ENCODE measurements at regions not wholly inside any gene's neighbourhood (a gene's known extent, or its start where the extent isn't known, plus 50 kb on each side); places are given as distances from the start of the nearest gene placed in this dataset.

GRCh38 chr2:120857422-120857821, 121.8 kb downstream of the GLI2 start:
- no peak for TF ChIP-seq MAX (IDR thresholded peaks at IDR 0.05)
- TF ChIP-seq YY1 (IDR thresholded peaks at IDR 0.05; ENCODE audit: low read depth), result no peak
- no peak for TF ChIP-seq USF1 (IDR thresholded peaks at IDR 0.05)
- TF ChIP-seq TEAD4 (IDR thresholded peaks at IDR 0.05), result no peak
